Spleen (tissue), 7 donors: ENCODE measurements at regions not wholly inside any gene's neighbourhood (a gene's known extent, or its start where the extent isn't known, plus 50 kb on each side); places are given as distances from the start of the nearest gene placed in this dataset.
"Not testable (repeated sequence)": the region's sequence is repeated elsewhere in the genome, so short reads cannot be mapped to it uniquely, and the experiment has no call there.

Experiments used
- POLR2A ChIP-seq, 3 donors: fragments of 450-650 bp; IDR thresholded peaks; one replicate each; pipeline ENCODE4 v1.5.1; 2017; ENCODE audit warnings: antibody characterized with exemption in 3 of 3, mild to moderate bottlenecking in 1 of 3
- POLR2AphosphoS5 ChIP-seq, 3 donors: sonication (generic); formaldehyde crosslinking; IDR thresholded peaks; one replicate each; pipeline ENCODE4 v1.5.1; 2017; ENCODE audit warnings: antibody characterized with exemption in 3 of 3
- TF ChIP-seq, protein P1 (sequence below), 11 experiments: fragments of 200-600 bp in 7 of 11; fragments of 450-650 bp in 4 of 11; sonication (generic) in 4 of 11; IDR thresholded peaks in 8 of 11; conservative IDR thresholded peaks in 3 of 11; 1 replicate in 7 of 11; 2 replicates in 4 of 11; pipeline versions ENCODE4 v1.4.0 to v1.8.0; 2016 to 2021; ENCODE audit warnings: antibody characterized with exemption in 11 of 11, inconsistent platforms in 4 of 11, mild to moderate bottlenecking in 1 of 11
- donor health status: DM: no; HTN: no; CAD: no; lungs with moderate emphysema.
- donor health status: DM: no; HTN: no; CAD: no.
- donor health status: DM: no; HTN: no; CAD: no.

GRCh38 chr21:6106686-6107567 lies 4414.5 kb upstream of the TPTE start:
- TF ChIP-seq, protein P1, sequence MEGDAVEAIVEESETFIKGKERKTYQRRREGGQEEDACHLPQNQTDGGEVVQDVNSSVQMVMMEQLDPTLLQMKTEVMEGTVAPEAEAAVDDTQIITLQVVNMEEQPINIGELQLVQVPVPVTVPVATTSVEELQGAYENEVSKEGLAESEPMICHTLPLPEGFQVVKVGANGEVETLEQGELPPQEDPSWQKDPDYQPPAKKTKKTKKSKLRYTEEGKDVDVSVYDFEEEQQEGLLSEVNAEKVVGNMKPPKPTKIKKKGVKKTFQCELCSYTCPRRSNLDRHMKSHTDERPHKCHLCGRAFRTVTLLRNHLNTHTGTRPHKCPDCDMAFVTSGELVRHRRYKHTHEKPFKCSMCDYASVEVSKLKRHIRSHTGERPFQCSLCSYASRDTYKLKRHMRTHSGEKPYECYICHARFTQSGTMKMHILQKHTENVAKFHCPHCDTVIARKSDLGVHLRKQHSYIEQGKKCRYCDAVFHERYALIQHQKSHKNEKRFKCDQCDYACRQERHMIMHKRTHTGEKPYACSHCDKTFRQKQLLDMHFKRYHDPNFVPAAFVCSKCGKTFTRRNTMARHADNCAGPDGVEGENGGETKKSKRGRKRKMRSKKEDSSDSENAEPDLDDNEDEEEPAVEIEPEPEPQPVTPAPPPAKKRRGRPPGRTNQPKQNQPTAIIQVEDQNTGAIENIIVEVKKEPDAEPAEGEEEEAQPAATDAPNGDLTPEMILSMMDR (IDR thresholded peaks at IDR 0.05 in 8 of 11, conservative IDR thresholded peaks at IDR 0.05 in 3 of 11): not testable (repeated sequence)
- not testable (repeated sequence) for TF ChIP-seq POLR2AphosphoS5, POLR2A (IDR thresholded peaks at IDR 0.05)
